ENCODE measurements at regions not wholly inside any gene's neighbourhood (a gene's known extent, or its start where the extent isn't known, plus 50 kb on each side); places are given as distances from the start of the nearest gene placed in this dataset.

GRCh38 chr11:134941326-134941725, 529.3 kb upstream of the B3GAT1 start:
- H4K20me1 ChIP-seq (replicated peaks in 1 of 2; ENCODE audit: control insufficient read depth in 1 of 2, insufficient read depth in 2 of 2, low read length in 2 of 2) = no peaks in the 10 kb centered on the region
- peaks cover 0 to 7% of the 10 kb centered on the region in 2 experiments; a peak in 1 of 4 replicates for H3K9me3 ChIP-seq (ENCODE audit: insufficient read depth in 2 of 2, low read depth in 1 of 2, low read length in 1 of 2)
- H3K9ac ChIP-seq (replicated peaks in 1 of 4; ENCODE audit: extremely low read depth in 1 of 4, low read depth in 3 of 4, low read length in 3 of 4) = no peak overlapping the region
- H3K14ac ChIP-seq (ENCODE audit: insufficient read length) = no peak overlapping the region
- H4K8ac ChIP-seq (ENCODE audit: extremely low read depth, insufficient read depth, low read length) = no peak overlapping the region
- H3K56ac ChIP-seq (replicated peaks; ENCODE audit: insufficient read length, low read depth, low read length) = no peak overlapping the region
- no peak overlapping the region for H3K4me3 ChIP-seq (ENCODE audit: extremely low read depth in 1 of 4, insufficient read depth in 2 of 4, low read depth in 3 of 4, low read length in 4 of 4)
- H3K79me2 ChIP-seq (ENCODE audit: control insufficient read depth in 1 of 2, insufficient read depth in 2 of 2, low read length in 2 of 2) = no peaks in the 10 kb centered on the region
- CTCF ChIA-PET (ENCODE audit: partially characterized antibody) = interaction anchor here (0.8 to 2.3 kb wide), 18 partner anchors 10 to 364 kb away, joined by 3 to 15 read pairs (median 4); no protein-coding TSS in a partner anchor
- no peak overlapping the region for H3K27ac ChIP-seq (ENCODE audit: low read depth, low read length)
- peak overlapping the region; percentile 78; the same call in 1 of the 2 replicates for H2BK5ac ChIP-seq (ENCODE audit: low read depth, low read length)
- POLR2A ChIA-PET (ENCODE audit: partially characterized antibody) = interaction anchor here (0.7 to 1.1 kb wide), 2 partner anchors 17 to 58 kb away, joined by 3 read pairs; no protein-coding TSS in a partner anchor
- H3K23ac ChIP-seq (ENCODE audit: insufficient read length) = no peak overlapping the region
- H4K91ac ChIP-seq (replicated peaks; ENCODE audit: insufficient read length, low read length) = no peak overlapping the region
- H2AFZ ChIP-seq (ENCODE audit: low read length) = no peak overlapping the region
- FAIRE-seq = no peak
- WGBS, 2 experiments (ENCODE audit: extremely low coverage in 1 of 2, insufficient coverage in 1 of 2, insufficient read length in 1 of 2, insufficient replicate concordance in 2 of 2, low coverage in 1 of 2, low lambda C conversion rate in 2 of 2, missing lambda C conversion rate in 1 of 2) = 88% methylated on average over 5 of the region's 5 CpGs; no CpG with 5 or more reads in 1 of the 2 experiments
- TF ChIP-seq CBX8 (IDR thresholded peaks at IDR 0.05; ENCODE audit: borderline replicate concordance, low read depth, low read length) (no peak), NRF1 (IDR thresholded peaks at IDR 0.05; ENCODE audit: low read depth, low read length) (no peak), EZH2 (IDR thresholded peaks at IDR 0.05; ENCODE audit: low read depth, low read length, severe bottlenecking) (no peak), HDAC2 (IDR thresholded peaks at IDR 0.05; ENCODE audit: borderline replicate concordance in 1 of 2, low read depth in 2 of 2, low read length in 2 of 2) (no peak), RBBP5 (IDR thresholded peaks at IDR 0.05; ENCODE audit: borderline replicate concordance, low read depth, low read length) (no peak), ATF2 (IDR thresholded peaks at IDR 0.05; ENCODE audit: low read length) (no peak), MAFK (IDR thresholded peaks at IDR 0.05; ENCODE audit: low read depth, low read length) (no peak)
- no peak overlapping the region for H2BK120ac ChIP-seq (replicated peaks; ENCODE audit: low read depth, low read length)
- H3K27me3 ChIP-seq (replicated peaks in 1 of 4; ENCODE audit: control insufficient read depth in 3 of 4, extremely low read depth in 1 of 4, insufficient read depth in 3 of 4, low read length in 3 of 4) = no peaks in the 10 kb centered on the region
- 0 out of 2 replicates have a peak overlapping the region, but pooled peaks have one; percentile 75 for H2BK12ac ChIP-seq (ENCODE audit: low read depth, low read length)
- no peak overlapping the region for H4K5ac ChIP-seq (ENCODE audit: insufficient read length, low read depth, low read length)
- H3K36me3 ChIP-seq (ENCODE audit: control insufficient read depth in 2 of 4, insufficient read depth in 4 of 4, low read length in 3 of 4) = no peaks in the 10 kb centered on the region
- H3K4ac ChIP-seq (replicated peaks; ENCODE audit: insufficient read length, low read depth, low read length) = peak overlapping the region; percentile 38
- H3K4me1 ChIP-seq (replicated peaks in 1 of 4; ENCODE audit: control insufficient read depth in 3 of 4, insufficient read depth in 4 of 4, low read length in 3 of 4) = peaks cover 2 to 17% (median 8%) of the 10 kb centered on the region in 4 experiments; a peak in 6 of 7 replicates
- DNase-seq (ENCODE audit: low read depth in 1 of 2, low spot score in 2 of 2) = no peak
- H3K79me1 ChIP-seq (ENCODE audit: low read depth, low read length) = no peaks in the 10 kb centered on the region
- H2BK15ac ChIP-seq (ENCODE audit: low read length) = peak overlapping the region; percentile 81; the same call in 1 of the 2 replicates
- H3K23me2 ChIP-seq (ENCODE audit: low read depth, low read length) = no peaks in the 10 kb centered on the region
- H2AK5ac ChIP-seq (ENCODE audit: low read depth, low read length) = no peak overlapping the region
- H3K4me2 ChIP-seq (ENCODE audit: insufficient read depth in 1 of 2, low read depth in 2 of 2, low read length in 2 of 2) = no peak overlapping the region
- peak overlapping the region; percentile 32 for H3K18ac ChIP-seq (ENCODE audit: extremely low read depth, low read length)
- H2BK20ac ChIP-seq (ENCODE audit: low read length) = peak overlapping the region; percentile 72
